Glomerular visceral epithelial cell (primary cell): ENCODE measurements at regions not wholly inside any gene's neighbourhood (a gene's known extent, or its start where the extent isn't known, plus 50 kb on each side); places are given as distances from the start of the nearest gene placed in this dataset.

Experiments
- DNase-seq: peaks from one replicate; pipeline ENCODE4 v3.0.0-alpha.2; 2016; ENCODE audit errors: extremely low spot score

DNA sequence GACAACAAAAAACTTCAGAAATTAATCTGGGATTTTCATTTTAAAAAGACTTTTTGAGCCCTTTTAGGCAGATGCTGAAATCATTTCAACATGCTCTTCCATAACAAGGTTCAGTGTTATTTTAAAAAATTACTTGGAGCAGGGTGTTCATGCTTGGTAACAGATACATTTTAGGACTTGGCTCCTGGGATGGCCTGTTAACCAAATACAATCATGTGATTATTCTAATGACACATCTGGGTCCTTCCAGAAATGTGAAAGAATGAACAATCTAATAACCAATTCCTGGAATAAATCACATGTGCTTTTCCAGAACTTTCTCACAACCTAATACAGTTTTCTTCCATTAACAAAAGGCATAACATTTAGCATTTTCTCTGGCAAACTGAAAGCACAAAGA lies 379.8 kb upstream of the RUNX1 start:
- no peak for DNase-seq

DNA sequence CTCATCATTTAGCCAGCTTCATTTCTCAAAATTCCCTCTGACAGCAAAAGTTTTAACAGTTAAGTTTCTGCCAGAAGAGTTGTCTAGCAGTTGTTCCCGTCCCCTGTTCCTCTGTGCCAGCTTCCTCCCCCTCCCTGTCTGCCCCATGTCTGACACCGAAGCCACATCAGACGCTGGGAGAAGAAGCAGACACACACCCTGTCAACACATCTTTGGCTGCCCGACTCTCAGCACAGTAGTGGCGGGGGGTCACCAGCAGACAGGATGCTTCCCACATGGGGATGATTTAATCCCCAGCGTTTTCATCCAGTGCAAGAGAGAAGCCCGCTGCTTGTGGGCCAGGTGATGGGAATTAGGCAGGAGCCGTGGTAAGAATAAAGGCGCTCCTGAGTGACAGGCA lies 379.4 kb upstream of the RUNX1 start:
- peak; percentile 9 for DNase-seq

DNA sequence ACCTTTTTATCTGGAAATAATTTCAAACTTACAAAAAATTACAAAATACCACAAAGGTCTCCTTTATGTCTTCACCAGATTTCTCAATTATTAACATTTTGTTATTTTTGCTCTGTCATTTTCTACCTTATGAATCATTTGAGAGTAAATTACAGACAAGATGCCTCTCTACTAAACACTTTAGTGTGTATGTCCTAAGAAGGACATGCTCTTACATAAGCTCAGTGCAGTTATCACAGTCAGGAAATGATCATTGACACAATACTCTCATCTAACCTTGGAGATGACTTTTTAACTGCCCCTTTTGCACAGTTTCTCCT lies 378.9 kb upstream of the RUNX1 start:
- DNase-seq = no peak

DNA sequence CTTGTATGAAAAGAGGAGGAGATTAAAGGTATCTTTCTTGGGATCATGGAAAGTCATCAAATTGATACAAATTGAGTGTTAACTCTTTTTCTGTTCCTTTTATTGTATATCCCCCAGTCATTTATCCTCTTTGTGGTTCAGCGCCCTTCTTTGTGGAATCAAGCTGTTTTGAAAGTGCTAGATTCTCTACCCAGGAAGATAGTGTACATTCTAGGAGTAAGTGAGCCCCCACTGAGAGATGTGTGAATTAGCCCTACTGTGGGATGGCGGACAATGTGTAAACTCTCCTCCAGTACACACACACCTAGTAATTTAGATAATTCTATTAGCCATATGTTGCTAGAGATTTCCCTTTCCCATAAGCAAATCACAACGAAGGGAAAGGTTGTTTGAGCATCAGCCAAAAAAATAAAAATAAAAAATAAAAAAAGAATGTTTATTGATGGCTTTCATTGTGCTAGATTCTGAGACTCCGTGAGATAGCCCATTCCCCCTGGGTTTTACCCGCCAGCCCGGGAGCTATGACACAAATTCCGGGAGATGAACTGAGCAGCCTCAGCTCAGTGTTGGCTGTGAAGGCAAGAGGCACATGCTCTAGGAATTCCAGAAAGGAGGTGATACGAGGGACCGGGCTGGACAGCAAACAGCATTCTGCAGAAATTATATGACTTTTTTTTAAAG lies 378.4 kb upstream of the RUNX1 start:
- DNase-seq = no peak

DNA sequence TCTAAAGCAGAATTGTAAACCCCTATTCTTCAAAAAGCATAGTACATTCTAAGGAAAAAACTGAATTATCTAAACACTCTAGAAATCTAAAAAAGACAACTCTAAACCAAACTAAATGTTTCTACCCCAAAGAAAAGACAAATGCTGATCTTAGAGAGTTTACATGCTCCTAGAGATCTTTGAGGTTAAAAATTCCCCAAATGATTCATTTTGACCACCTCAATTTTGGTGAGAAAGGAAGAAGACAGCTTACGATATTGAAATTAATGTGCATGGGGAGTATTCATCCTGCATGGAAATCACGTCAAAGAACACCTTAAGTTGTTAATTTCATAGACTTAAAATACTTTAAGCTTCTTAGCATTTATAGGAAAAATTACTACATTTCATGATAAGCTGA lies 377.8 kb upstream of the RUNX1 start:
- DNase-seq = no peak

DNA sequence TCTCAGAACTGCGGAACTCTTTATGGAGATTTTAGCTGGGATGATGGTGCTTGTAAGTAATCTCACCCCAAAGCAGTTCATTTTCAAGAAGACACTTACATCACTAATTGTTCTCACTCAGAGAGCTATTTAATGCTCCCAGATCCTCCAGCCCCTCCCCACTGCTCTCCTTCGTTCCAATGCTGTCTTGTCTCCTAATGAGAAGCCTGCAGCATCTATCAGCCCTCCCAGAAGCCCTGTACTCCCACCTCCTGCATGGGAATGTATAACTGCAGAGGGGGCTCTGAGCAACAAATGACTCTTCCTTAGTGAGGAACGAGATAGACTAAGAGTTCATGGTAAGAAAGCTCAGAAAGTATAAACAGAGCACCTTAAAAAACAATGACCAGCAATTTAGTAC lies 377.4 kb upstream of the RUNX1 start:
- no peak for DNase-seq

DNA sequence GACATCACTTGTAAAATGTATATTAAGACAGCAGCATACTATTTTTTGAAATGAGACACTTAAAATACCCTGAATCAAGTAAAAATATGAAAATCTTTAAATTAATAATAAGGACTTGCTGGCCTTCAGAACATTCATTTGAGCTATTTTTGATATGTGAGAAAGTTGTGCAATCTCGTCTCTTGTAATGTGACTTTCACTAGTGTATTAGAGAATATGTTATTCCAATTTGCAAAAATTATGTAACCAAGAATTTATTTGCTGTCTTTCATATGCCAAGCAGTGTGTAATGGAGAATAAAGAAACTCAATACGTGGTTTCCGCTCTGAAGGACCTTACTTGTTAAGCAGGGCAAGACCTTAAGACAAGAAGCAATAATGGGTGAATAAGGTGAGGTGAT lies 375.0 kb upstream of the RUNX1 start:
- DNase-seq = no peak

DNA sequence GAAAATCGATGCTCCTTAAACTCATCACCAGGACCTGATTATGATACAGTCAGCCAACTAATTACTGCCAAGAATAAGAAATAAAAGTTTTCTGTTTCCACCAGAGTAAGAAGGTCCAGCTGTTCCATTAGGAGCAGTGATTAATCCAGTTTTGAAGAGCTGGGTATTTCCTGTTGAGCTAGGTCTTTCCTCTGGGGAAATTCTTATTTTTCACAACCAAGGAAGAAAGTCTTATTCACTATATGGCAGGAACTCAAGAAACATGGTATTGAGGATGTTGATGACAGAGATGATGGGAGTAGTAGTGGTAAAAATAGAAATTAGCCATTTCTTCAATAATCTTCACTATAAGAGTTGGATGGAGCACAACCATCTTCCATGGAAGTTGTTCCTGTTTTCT lies 374.6 kb upstream of the RUNX1 start:
- no peak for DNase-seq

DNA sequence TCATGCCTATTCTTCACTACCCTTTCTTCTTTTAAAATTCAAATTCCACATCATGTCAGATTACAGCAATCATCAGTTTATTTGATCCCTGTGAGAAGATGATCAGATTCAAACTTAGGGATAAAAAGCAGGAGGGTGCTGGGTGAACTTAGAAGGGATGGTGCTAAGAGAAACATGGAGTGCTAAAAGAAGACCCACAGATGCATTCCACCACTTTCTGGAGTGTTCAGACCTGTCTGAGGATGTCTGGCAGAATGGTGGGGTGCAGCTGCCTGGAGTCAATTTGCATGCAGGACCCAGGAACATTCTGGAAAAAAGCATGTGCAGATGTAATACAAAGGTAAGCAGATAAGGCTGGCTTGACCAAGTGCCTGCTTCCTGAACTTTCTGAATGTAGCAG lies 372.9 kb upstream of the RUNX1 start:
- no peak for DNase-seq

DNA sequence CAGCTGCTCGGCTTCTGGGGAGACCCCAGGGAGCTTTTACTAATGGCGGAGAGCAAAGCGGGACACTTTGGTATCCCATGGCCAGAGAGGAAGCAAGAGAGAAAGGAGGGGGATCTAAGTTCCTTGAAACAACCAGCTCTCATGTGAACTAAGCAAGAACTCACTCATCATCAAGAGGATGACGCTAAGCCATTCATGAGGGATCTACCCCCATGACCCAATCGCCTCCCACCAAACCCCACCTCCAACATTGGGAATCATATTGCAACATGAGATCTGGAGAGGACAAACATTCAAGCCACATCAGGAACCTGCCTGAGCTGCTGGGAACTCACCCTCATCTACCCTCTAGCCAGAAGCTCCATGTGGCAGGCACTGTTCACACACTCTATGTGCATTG lies 372.1 kb upstream of the RUNX1 start:
- no peak for DNase-seq

DNA sequence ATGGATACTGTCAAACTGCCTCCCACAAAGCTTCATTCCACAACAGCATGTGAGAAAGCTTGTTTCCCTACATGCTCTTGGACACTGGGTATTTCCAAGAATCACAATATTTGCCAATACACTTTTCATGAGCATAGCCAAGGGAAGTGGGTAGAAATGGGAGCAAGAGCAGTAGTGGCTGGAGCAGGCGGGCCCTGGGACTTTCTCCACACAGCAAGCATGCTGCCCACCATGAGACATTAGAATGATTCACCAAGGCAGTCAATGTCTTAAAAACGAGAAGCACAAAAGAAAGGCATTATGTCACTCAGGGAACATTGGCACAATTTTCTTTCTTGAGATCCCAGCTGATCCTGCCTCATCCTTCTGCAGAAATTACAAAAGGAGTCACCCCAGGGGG lies 371.6 kb upstream of the RUNX1 start:
- no peak for DNase-seq

DNA sequence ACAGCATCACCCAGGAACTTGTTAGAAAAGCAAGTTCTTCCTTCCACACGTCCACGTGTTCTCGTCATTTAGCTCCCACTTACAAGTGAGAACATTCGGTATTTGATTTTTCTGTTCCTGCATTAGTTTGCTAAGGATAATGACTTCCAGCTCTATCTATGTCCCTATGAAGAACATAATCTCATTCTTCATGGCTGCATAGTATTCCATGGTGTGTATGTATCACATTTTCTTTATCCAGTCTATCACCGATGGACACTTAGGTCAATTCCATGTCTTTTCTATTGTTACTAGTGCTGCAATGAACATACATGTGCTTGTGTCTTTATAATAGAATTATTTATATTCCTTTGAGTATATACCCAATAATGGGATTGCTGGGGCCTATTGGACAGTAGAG lies 368.7 kb upstream of the RUNX1 start:
- DNase-seq = no peak

DNA sequence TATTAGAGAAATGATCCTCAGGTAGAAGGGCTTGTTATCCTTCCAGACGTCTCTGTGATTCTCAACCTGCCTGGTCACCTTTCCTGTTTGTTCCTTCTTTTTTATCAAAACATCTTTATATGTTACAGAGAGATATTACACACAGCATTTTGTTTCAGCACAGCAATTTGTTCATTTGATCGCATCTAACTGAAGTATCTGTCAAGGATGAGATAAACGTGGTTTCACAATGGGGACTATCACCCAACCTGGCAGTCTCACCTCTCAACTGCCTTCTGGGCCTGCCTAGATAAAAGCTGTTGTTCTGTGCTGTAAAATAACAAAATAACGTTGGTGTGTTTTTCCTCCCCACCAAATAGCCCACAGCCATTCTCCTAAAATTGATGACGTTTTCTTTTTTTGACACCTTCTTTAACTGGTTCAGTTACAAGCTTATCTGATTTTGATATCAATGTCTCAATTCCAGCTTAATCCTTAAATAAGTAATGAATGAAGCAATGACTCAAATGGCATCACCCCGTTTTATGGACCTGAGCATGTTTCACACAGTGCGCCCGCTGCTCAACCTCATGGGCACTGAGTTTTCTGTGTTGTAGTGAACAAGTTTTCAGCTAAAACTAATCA lies 367.9 kb upstream of the RUNX1 start:
- no peak for DNase-seq

DNA sequence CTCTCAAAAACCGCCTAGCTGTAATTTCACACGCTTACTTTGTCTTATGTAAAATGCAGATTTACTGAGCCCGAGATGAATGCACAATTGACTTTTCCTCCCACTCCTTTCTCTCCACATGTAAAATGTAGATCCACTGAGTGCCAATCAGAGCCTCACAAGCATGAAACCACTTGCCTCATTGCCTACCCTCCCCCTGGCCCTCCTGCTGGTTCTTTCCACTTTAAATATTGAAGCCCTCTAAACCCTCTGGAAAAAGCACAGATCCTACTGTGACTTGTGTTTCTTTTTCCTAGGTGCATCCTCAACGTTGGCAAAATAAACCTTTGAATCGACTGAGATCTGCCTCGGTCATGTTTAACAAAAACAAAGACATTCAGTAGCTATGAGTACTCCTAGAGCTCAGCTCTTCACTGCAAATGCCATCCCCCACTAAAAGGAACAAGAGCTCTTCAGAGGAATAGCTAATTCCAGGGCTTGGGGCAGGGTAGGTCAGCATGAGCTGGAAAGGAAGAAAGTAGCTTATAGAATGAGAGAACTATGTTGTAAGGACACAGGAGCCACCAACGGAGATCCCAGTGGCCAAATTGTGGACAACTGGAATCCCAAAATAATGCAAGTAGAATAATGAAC lies 365.5 kb upstream of the RUNX1 start:
- DNase-seq = no peak

DNA sequence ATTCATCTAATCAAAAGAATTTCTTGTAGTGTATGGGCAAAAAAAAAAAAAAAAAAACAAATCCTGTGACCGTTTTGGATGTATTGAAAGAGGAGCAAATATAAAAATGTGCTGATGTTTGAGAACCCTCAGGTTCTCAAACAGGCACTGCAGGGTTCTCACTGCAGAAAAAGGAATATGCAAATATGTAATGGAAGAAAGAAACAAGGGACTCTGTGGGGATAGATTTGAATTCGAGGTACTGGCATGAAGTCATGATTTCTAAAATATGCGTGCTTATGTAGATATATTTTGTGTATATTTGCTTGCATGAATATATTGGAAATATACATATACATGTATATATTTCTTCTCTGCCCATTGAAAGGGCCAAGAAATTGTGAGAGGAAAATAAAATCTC lies 365.0 kb upstream of the RUNX1 start:
- DNase-seq = no peak

DNA sequence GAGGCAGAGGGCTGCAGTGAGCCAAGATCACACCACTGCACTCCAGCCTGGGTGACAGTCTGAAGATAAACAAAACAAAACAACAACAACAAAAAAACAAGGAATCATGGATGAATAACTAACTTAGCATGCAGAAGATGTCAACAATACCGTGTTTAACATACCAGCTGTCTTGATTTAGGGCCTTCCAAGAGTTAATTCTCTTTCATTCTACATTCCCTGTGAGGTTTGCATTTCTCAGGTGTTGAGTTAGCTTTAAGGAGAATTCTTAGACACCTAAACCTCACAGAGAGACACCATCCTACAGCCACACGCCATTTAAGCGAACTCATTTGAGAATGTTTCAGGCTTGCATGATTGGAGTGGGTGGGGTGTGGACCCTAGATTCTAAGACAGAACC lies 363.1 kb upstream of the RUNX1 start:
- no peak for DNase-seq

DNA sequence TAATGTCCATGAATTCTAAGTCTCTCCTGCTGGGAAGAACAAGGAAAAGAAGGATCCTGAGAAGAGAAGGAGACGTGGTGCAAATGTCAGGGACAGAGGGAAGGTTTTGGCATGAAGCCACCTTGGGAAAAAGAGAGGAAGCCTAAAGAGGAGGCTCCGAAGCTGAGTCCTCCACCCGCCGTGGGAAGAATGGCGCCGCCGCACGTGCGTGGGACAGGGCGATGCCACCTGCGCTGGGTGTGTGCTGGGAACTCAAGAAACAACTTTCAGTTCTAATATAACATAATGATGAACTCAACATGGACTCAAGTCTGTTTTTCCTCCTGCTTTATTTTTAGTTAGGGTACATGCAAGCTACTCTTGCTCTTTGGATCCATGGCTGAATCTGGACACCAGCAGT lies 362.3 kb upstream of the RUNX1 start:
- no peak for DNase-seq

DNA sequence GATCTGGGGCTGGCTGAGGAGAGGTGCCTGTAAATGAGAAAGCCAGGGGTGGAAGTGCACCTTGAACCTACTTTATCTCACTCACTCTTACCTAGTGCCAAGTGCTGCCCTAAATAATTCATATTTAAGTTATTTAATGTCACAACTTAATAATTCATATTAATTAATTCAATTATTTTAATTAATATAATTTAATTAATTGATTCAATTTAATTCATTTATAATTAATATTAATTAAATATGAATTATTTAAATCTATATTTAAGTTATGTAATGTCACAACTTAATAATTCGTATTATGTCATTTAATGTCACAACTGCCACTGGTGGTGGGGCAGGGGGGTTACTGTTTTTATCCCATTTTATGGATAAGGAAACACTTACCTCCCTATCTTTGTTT lies 361.6 kb upstream of the RUNX1 start:
- DNase-seq = no peak

DNA sequence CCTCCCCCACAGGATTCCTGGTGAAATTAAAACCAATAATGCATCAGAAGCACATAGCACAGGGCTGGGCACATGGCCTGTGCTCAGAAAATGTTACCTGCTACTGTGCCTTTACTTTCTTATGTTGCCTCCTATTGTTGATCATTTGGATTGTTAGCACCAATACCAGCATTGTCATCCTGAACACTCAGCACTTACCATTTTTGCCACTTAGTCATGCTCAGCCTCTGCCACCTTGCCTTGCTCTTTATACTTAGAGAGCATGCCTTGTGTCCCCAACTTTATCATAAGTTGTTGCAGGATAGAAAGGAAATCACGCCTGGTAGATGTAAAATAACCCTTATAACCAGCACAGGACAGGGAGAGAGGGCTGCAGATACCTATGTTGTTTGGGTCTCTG lies 361.0 kb upstream of the RUNX1 start:
- no peak for DNase-seq

DNA sequence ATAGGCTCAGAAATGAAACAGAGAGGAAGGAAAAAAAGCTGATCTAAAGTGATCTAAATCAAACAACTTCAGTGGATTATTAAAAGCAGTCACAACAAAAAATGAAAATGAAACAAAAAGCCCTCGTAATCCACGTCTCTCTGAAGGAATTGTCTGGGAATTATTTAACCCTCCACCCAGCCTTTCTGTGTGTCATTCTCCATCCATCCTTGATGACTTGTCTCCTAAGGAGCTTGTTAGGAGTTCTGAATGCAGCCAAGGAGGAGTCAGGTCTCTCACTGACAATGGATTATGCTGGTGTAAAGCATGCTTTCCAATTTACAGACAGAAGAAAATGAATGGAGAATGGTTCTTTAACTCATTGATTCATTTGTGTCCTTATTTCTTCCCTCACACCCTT lies 359.3 kb upstream of the RUNX1 start:
- DNase-seq = no peak

DNA sequence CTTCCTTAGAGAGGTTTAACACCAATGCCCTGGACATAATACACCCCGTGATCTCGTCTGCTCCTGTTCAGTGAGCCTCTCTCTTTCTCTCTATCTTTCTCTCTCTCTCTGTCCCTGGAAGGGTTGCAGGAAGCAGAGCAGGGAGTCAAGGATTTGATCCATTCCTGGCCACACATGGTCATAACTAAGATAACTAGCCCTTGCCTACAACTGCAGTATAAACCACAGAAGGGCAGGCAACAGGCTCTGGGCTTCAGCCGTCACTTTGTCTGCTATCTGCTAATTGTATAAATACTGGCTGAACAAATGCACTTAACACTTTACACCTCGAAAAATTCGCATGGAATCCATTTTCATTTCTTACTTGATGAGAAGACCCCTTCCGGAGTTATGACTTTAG lies 357.5 kb upstream of the RUNX1 start:
- DNase-seq = no peak

DNA sequence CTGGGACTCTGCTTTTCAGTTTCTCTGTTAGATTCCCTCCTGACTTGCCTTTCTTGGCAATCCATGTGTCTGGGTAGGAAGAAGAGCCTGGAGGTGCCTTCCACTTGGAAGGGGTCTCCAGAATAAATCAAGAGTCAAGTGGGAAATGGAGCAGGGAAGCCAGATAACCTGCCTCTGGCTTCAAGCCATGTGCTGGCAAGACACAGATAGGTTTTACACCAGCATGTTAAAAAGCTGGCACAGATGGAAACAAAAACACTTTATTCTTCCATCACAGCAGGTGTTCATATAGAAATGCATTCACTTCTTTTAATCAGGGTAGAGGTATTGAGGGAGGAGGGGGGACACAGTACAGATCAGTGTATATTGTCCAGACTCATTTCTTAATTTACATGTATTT lies 356.9 kb upstream of the RUNX1 start:
- no peak for DNase-seq

DNA sequence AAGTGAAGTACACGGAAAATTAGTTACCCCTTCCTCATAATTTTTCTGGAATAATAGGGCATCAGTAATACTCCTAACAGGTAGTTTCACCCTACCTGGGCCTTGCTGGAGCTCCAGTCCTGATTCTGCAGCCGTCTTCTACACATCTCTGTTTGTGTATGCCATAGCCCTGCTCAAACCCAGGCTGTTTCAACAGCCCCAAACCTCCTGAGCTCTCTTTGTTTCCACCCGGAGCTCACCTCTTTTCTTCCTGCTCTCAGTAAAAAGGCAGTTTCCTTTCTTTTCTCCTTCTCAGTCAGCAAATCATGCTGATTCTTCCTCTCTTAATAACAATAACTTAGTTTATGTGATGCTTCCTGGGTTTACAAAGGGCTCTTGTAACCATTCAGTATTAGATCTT lies 355.1 kb upstream of the RUNX1 start:
- no peak for DNase-seq

DNA sequence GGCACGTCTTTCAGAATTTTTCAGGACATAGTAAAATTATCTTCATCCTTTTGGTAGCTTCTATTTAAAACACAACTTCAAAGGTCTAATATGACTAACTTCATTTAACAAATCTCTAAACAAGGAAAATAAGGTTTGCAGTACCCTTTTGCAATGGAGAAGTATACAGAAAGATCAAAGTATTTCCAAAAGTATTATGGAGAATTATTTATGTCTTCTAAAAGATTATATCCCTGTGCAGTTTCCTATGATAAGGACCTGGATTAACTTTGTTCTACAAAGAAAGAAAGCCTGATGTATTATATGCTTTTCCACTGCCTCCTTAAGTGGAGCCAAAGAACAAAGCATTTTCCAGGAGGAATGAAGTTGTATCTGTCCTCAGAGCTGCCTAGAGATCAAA lies 353.0 kb upstream of the RUNX1 start:
- DNase-seq = no peak
